Stimulated activated CD4-positive, alpha-beta T cell treated with anti-CD3 and anti-CD28 coated beads, Interleukin-15, amount 100 ng/mL, for 24 hours (primary cell): ENCODE measurements at regions not wholly inside any gene's neighbourhood (a gene's known extent, or its start where the extent isn't known, plus 50 kb on each side); places are given as distances from the start of the nearest gene placed in this dataset.

Experiments used
- DNase-seq: peaks from one replicate; pipeline ENCODE4 v3.0.0-alpha.2; 2020

GRCh38 chr6:167567142-167568033 is 242.5 kb downstream of the TTLL2 start:
- DNase-seq = no peak

GRCh38 chr6:167568407-167569024 is 243.6 kb downstream of the TTLL2 start:
- DNase-seq = no peak

- DNase-seq = no peak
Observed at GRCh38 chr6:167569041-167569805, 244.3 kb downstream of the TTLL2 start.

GRCh38 chr6:167569879-167570278 is 245.0 kb downstream of the TTLL2 start:
- DNase-seq = no peak

- no peak for DNase-seq
Observed at GRCh38 chr6:167570460-167571400, 245.8 kb downstream of the TTLL2 start.

GRCh38 chr6:167571550-167571949 is 246.7 kb downstream of the TTLL2 start:
- DNase-seq = no peak

- DNase-seq = no peak
Observed at GRCh38 chr6:167572106-167572505, 247.2 kb downstream of the TTLL2 start.

- DNase-seq = no peak
Observed at GRCh38 chr6:167572841-167573271, 248.0 kb downstream of the TTLL2 start.

- no peak for DNase-seq
Observed at GRCh38 chr6:167573461-167574215, 248.8 kb downstream of the TTLL2 start.

GRCh38 chr6:167574431-167575151 is 249.7 kb downstream of the TTLL2 start:
- no peak for DNase-seq

GRCh38 chr6:167575158-167575696 is 250.3 kb downstream of the TTLL2 start:
- no peak for DNase-seq

- DNase-seq = no peak
Observed at GRCh38 chr6:167576050-167576741, 250.5 kb upstream of the AFDN start.

- no peak for DNase-seq
Observed at GRCh38 chr6:167576828-167577503, 249.7 kb upstream of the AFDN start.

- DNase-seq = no peak
Observed at GRCh38 chr6:167577891-167578361, 248.8 kb upstream of the AFDN start.

GRCh38 chr6:167578371-167578901 is 248.3 kb upstream of the AFDN start:
- DNase-seq = no peak

GRCh38 chr6:167579806-167580618 is 246.7 kb upstream of the AFDN start:
- DNase-seq = no peak

- DNase-seq = no peak
Observed at GRCh38 chr6:167580619-167580911, 246.1 kb upstream of the AFDN start.

- no peak for DNase-seq
Observed at GRCh38 chr6:167581637-167582036, 245.1 kb upstream of the AFDN start.
